ENCODE measurements at regions not wholly inside any gene's neighbourhood (a gene's known extent, or its start where the extent isn't known, plus 50 kb on each side); places are given as distances from the start of the nearest gene placed in this dataset.

- H3K4me1 ChIP-seq (replicated peaks in 1 of 4; ENCODE audit: control insufficient read depth in 3 of 4, insufficient read depth in 4 of 4, low read length in 3 of 4), result no peaks in the 10 kb centered on the region
- H3K79me2 ChIP-seq (ENCODE audit: control insufficient read depth in 1 of 2, insufficient read depth in 2 of 2, low read length in 2 of 2), result no peaks in the 10 kb centered on the region
- H3K27me3 ChIP-seq (replicated peaks in 1 of 4; ENCODE audit: control insufficient read depth in 3 of 4, extremely low read depth in 1 of 4, insufficient read depth in 3 of 4, low read length in 3 of 4), result no peaks in the 10 kb centered on the region
- H3K27ac ChIP-seq (ENCODE audit: low read depth, low read length), result no peak overlapping the region
- no peak overlapping the region for H4K91ac ChIP-seq (replicated peaks; ENCODE audit: insufficient read length, low read length)
- H3K9me3 ChIP-seq (ENCODE audit: insufficient read depth in 2 of 2, low read depth in 1 of 2, low read length in 1 of 2), result no peaks in the 10 kb centered on the region
- H2BK12ac ChIP-seq (ENCODE audit: low read depth, low read length), result no peak overlapping the region
- H3K4me2 ChIP-seq (ENCODE audit: insufficient read depth in 1 of 2, low read depth in 2 of 2, low read length in 2 of 2), result no peak overlapping the region
- FAIRE-seq (no peak), DNase-seq (ENCODE audit: low read depth in 1 of 2, low spot score in 2 of 2) (no peak)
- no peak overlapping the region for H4K5ac ChIP-seq (ENCODE audit: insufficient read length, low read depth, low read length)
- H4K20me1 ChIP-seq (replicated peaks in 1 of 2; ENCODE audit: control insufficient read depth in 1 of 2, insufficient read depth in 2 of 2, low read length in 2 of 2), result no peaks in the 10 kb centered on the region
- no peaks in the 10 kb centered on the region for H3K36me3 ChIP-seq (ENCODE audit: control insufficient read depth in 2 of 4, insufficient read depth in 4 of 4, low read length in 3 of 4)
- no peak overlapping the region for H2BK15ac ChIP-seq (ENCODE audit: low read length)
- H4K8ac ChIP-seq (ENCODE audit: extremely low read depth, insufficient read depth, low read length), result no peak overlapping the region
- H2AFZ ChIP-seq (ENCODE audit: low read length), result no peak overlapping the region
- H2BK20ac ChIP-seq (ENCODE audit: low read length), result no peak overlapping the region
- ChIA-PET POLR2A (ENCODE audit: partially characterized antibody) (no interaction called here), CTCF (ENCODE audit: partially characterized antibody) (interaction anchor here (1.4 kb wide), 1 partner anchor 9 kb away, joined by 3 read pairs; no protein-coding TSS in a partner anchor)
- H3K18ac ChIP-seq (ENCODE audit: extremely low read depth, low read length), result no peak overlapping the region
- TF ChIP-seq CTCF (IDR thresholded peaks at IDR 0.05; ENCODE audit: control extremely low read depth in 1 of 3, insufficient read depth in 1 of 3, low read depth in 1 of 3, low read length in 3 of 3) (no peak), NRF1 (IDR thresholded peaks at IDR 0.05; ENCODE audit: low read depth, low read length) (no peak), SIX5 (IDR thresholded peaks at IDR 0.05; ENCODE audit: low read depth, low read length) (no peak), KDM5A (IDR thresholded peaks at IDR 0.05; ENCODE audit: low read length) (no peak), POU5F1 (IDR thresholded peaks at IDR 0.05; ENCODE audit: low read depth, low read length) (no peak), USF2 (IDR thresholded peaks at IDR 0.05; ENCODE audit: low read length) (no peak), CTBP2 (IDR thresholded peaks at IDR 0.05; ENCODE audit: borderline replicate concordance, insufficient read depth, insufficient read length, low read length) (no peak), SP1 (IDR thresholded peaks at IDR 0.05; ENCODE audit: low read depth, low read length) (no peak)
- no peak overlapping the region for H3K56ac ChIP-seq (replicated peaks; ENCODE audit: insufficient read length, low read depth, low read length)
- no peak overlapping the region for H3K4me3 ChIP-seq (ENCODE audit: extremely low read depth in 1 of 4, insufficient read depth in 2 of 4, low read depth in 3 of 4, low read length in 4 of 4)
- no peak overlapping the region for H2BK5ac ChIP-seq (ENCODE audit: low read depth, low read length)
- no peak overlapping the region for H2BK120ac ChIP-seq (replicated peaks; ENCODE audit: low read depth, low read length)
- H3K14ac ChIP-seq (ENCODE audit: insufficient read length), result no peak overlapping the region
- H3K4ac ChIP-seq (replicated peaks; ENCODE audit: insufficient read length, low read depth, low read length), result no peak overlapping the region
- H3K23me2 ChIP-seq (ENCODE audit: low read depth, low read length), result no peaks in the 10 kb centered on the region
- no peak overlapping the region for H3K23ac ChIP-seq (ENCODE audit: insufficient read length)
- H3K79me1 ChIP-seq (ENCODE audit: low read depth, low read length), result no peaks in the 10 kb centered on the region
- 98% methylated on average over 3 of the region's 3 CpGs; no CpG with 5 or more reads in 1 of the 2 experiments for WGBS, 2 experiments (ENCODE audit: extremely low coverage in 1 of 2, insufficient coverage in 1 of 2, insufficient read length in 1 of 2, insufficient replicate concordance in 2 of 2, low coverage in 1 of 2, low lambda C conversion rate in 2 of 2, missing lambda C conversion rate in 1 of 2)
- no peak overlapping the region for H3K9ac ChIP-seq (replicated peaks in 1 of 4; ENCODE audit: extremely low read depth in 1 of 4, low read depth in 3 of 4, low read length in 3 of 4)
- no peak overlapping the region for H2AK5ac ChIP-seq (ENCODE audit: low read depth, low read length)
These were observed 97.6 kb upstream of the CDH10 start for GRCh38 chr5:24742334-24742733.

All from H1 (cell line).